ENCODE measurements at regions not wholly inside any gene's neighbourhood (a gene's known extent, or its start where the extent isn't known, plus 50 kb on each side); places are given as distances from the start of the nearest gene placed in this dataset.
A peak's percentile ranks its signal among the peaks of the same experiment; 100 is the strongest.

DNA sequence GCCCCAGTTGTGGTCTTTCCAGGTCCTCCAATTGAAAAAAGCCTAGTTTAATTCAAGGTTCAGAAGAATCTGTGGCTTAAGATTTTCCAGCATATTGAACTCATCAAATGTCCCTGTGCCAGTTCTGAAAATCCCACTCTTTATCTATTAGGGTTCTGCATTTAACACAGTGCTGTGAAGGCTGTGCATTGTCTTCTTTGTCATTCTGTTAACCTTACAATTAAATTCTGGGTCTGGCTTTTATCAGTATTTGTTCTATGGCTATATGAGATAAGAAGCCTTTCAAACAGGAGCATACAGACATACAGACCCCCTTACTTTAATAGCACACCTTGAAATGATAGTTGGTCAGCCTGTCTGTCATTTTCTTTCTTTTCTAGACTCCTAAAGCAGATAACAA lies 362.1 kb upstream of the DACH1 start:
- no peak for DNase-seq (ENCODE audit: low read depth)

DNA sequence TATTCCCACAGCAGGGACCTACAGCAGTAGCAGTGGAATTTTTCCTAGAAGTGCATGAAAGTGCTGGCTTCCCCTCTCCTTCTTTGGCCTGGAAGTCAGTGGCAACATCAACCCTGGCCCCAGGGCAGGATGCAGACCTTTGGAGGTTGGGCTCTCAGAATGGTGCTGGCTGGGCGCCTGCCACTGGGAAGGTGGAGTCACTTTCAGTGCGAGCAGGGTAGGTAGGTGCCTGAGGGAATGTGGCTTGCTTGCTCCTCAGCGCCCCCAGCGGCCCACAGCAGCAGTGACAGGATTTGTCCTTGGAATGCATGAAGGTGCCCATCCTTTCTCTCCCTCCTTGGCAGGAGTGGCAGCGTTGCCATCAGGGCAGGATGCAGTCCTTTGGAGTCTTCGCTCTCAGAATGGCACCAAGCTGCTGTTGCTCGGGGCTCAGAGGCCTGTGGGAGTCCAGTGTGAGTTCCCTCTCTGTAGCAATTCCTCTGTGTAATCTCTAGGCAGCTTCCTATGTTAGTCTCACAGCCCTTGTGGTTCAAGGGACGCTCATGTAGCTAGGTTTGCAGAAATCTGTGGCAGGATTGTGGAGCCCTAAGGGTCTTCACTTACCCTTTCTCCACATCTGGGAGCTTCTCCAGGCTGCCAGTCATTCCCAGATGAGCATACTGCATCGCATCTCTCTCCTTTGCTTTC lies 354.4 kb upstream of the DACH1 start:
- no peak for DNase-seq (ENCODE audit: low read depth)

DNA sequence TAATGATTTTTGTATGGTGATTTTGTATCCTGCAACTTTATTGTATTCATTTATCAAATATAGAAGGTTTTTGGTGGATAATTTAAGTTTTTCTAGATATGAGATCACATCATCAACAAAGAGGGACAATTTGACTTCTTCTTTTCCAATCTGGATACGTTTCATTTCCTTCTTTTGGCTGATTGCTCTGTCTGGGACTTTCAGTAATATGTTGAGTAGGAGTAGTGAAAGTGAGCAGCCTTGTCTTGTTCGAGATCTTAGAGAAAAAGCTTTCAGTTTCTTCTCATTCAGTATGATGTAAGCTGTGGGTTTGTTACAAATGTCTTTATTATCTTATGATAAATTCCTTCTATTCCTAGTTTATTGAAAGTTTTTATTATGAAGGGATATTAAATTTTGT lies 352.0 kb upstream of the DACH1 start:
- no peak for DNase-seq (ENCODE audit: low read depth)

DNA sequence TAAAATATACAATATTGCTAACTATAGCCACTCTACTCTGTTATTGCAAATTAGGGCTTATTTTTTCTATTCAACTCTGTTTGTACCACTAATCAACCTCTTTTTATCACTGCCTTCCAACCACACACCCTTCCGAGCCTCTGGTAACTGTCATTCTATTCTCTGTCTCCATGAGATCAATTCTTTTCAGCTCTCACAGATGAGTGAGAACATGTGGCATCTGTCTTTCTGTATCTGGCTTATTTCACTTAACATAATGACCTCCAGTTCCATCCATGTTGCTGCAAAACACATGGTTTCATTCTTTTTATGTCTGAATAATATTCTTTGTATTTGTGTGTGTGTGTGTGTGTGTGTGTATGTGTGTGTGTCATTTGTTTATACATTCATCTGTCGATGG lies 350.1 kb upstream of the DACH1 start:
- DNase-seq (ENCODE audit: low read depth), result no peak

DNA sequence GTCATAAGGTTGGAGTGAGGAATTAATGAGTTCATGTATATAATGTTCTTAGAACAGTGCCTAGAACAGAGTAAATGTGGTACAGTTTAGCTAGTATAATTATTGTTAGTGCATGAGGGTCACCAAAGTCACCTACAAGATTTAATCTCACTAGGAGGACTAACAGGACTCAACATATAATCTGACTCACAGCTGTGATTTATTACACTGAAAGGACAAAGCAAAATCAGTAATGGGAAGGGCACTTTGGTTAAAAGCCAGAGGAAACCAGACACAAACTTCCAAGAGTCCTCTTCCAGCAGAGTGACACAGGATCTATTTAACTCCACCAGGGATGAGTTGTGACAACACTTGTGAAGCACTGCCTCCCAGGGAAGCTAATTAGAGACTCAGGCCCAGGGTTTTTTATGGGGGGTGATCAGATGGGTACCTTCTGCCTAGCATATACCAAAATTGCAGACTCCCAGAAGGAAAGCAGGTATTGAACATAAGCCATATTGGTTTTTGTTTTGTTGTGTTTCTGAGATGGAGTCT lies 341.2 kb upstream of the DACH1 start:
- no peak for DNase-seq (ENCODE audit: low read depth)

DNA sequence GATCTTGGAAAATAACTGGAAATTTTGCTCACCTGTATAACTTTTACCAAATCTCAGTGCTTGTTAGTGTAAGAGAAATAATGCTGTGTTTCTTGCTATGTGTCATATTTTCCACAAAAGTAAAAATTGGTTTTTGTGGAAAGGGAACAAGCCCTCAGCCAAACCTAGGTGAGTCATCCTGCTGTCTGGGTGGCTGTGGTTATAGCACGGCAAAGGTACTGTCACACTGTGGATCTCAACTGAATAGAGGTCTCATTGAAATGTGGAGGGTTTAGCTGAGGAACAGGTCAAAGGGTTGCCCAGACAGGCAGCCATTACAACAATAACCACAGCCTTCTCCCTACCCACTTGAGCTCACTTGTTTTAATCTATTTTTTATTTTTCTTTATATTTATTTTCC lies 338.8 kb upstream of the DACH1 start:
- peak; percentile 8 for DNase-seq (ENCODE audit: low read depth)

DNA sequence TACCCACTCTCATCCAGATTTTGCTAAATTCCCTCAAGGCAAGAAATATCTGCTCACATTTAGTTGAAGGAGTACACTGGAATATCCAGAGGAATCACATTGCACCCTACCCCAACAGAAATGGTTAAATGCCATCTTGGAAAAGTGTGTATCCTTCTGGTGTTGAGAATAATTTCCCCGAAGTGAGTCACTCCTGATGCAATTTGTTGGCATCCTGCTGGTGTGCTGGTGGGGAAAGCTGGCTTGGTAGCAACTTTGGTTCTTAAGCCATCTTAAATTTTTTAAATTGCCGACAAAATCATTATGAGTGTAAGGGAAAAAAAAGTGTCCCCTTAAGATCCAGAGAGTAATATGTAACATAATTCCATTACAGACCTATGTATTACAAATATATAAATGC lies 337.3 kb upstream of the DACH1 start:
- DNase-seq (ENCODE audit: low read depth), result peak; percentile 44

DNA sequence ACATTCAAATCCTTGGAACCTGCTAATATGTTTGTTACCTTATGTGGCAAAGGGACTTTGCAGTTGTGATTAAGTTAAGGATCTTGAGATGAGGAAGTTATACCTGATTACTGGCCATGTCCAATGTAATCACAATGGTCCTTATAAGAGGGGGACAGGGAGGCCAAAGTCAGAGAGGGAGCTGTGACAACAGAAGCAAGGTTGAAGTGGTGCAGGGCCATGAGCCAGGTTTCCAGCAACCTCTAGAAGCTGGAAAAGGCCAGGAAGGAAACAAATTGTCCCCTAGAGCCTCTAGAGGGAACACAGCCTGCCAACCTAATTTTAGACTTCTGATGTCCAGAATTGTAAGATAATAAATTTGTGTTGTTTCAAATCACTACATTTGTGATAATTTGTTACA lies 334.7 kb upstream of the DACH1 start:
- no peak for DNase-seq (ENCODE audit: low read depth)

DNA sequence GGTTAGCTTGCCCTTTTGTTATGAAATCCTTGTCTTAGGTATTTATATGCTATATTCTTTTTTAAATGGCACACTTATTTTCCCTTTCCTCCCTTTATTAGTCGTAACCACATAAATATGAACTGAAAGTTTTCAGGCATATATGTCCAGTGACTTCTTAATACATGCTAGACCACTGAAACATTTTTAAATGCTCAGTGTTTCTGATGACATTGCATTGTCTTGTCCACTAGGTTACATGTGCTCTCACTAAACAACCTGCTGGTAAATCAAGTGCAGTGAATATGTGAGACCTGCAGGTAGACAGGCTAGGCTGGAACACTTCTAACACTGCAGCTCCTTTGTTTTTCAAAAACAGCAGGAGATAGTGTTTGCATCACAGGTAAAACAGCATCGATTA lies 332.6 kb upstream of the DACH1 start:
- no peak for DNase-seq (ENCODE audit: low read depth)

DNA sequence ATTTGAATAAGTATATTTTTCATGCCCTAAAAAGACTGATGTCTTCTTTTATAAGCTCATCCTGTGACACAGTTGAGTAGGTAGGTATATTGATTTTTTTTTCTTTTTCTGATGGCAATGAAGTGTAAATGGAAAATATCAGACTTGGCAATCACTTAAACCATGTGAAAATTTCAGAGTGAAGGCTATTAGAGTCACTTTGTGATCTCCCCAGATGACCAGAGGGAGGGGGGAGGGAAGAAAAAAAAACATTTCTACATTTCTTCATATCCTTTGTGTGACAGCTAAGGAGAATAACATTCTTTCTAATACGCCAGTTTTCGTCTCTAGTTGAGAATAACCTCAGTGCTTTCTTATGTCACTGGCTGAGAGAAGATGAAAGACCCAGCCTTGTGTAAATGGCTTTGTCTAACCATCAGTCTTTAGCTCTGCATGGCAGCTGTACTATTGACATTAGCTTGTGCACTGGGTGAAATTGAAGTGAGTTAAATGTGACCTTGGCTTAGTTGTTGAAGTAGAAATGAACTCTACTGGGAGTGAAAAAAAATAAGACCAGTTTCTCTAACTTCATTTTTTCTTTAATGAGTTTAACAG lies 332.1 kb upstream of the DACH1 start:
- DNase-seq (ENCODE audit: low read depth), result no peak

DNA sequence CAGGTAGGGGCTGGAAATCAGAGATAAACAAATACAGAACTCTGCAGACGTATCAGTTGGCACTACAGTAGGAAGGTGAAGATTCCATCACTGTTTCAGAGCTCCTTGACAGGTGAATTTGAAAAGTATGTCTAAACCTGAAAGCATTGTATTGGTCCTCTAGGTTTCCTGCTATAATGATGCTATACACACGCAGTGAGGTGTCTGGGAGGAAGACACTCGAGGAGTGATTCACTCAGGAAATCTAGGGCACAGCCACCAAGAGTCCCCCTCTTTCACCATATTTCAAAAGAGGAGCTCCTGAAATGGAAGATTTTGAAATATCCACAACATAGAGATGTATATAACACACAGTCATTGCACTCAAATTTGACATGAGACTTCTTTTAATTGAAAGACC lies 331.0 kb upstream of the DACH1 start:
- no peak for DNase-seq (ENCODE audit: low read depth)

DNA sequence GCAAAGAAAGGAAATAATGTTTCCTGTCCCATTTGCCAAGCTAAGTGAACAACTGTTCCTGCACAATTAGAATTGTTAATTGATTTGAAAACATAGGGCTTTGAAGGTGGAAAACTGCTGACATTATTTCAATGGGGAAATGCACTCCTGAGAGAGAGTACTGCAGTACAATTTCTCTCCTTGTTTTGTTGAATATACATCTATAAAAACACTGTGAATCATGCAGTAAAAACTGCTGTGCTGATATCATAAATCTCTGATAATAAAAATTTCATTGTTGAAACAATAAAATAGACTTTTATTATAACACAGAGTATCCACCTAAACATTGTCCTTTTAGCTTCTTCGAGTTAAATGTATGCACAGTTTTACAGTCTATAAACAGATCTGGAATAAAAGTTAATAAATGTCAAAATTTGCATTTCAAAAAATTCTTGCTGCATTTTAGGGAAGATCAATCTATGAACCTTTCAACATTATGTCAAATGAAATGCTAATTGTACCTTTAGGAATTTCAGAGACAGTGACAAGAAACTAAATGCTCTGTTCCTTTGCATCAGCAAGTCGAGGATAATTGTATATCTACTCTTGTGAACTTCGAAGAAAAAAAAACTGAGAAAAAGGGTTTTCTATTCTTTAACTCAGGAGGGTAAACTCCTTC lies 328.2 kb upstream of the DACH1 start:
- no peak for DNase-seq (ENCODE audit: low read depth)

DNA sequence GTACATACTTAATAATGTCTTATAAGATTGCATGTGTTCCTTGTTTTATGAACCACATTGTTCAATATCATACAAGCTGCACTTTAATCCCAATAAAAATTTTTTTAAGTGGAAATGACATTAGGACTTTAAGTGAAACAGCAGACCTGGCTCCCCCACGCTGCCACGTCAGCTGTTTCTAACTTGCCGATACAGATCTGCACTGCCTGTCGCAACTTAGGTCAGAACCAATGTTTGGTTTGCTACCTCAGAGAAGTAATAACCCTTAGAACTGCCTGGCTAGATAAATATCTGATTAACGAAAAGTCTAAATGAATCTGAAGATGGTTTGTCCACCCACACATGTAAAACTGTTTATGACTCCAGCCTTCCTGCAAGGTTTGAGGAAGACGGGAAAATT lies 327.5 kb upstream of the DACH1 start:
- no peak for DNase-seq (ENCODE audit: low read depth)

DNA sequence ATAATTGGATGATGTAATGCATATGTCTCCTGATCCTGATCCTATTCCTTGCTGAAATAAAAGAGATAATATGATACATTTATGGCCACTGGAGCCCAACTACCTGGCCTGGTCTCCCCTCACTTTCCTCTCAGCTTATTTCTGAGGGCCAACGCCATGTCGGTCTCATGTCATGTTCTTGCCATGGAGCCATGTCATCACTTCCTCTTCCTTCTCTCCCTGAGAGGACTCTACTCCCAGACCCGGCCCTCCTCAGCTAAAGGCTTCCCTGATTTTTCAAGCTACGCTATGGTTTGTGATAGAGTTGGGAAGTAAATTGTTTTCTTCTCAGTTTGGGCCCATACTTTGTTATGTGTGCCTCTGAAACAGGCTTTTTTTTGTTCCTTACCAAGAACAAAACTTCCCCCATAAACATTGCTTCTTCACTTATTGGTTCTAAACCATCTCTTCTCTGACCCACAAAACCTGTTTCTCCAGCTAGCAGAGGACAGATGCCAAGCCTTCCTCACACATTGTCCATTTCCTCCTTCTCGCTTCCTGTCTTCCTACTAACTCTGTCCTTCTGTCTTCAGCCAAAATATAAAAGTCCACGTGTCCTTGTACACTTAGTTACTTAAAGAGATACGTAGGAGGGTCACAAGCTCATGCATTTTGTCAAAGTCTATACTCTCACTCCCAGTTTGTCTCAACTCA lies 319.9 kb upstream of the DACH1 start:
- no peak for DNase-seq (ENCODE audit: low read depth)

DNA sequence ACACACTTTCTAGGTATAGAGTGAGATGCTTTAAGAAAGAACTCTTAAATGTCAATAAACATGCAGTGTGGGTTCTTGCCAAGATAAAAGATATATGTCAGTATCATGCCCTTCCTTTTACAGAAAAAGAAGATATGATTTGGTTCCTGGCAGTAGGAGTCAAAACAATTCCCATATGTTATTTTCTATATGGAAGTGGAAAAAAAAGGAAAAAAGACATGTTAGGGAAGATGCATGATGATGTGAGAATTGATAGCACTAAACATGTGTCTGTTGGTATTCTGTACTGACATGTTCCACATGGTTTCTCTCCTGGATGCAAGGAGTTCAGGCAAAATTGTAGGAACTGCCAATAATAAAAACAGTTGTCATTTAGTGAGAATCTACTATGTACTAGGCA lies 318.8 kb upstream of the DACH1 start:
- no peak for DNase-seq (ENCODE audit: low read depth)

DNA sequence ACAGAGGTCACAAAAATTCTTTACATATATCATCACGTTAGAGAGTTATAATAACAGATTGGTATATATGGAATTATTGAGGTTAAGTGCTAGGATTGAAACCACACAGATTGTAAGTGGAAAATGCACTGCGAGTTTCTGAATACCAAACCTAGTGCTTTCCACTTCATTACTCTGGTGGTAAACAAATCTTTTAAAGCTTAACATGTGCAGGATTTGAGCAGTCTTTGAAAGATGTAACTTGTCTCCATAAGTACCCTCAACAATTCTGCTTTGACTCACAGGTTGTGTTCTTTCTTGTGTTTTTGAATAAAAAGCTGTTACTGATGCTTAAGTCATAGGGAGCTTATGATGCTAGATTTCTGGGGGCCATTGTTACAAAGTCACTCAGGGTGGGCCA lies 314.7 kb upstream of the DACH1 start:
- DNase-seq (ENCODE audit: low read depth), result no peak

DNA sequence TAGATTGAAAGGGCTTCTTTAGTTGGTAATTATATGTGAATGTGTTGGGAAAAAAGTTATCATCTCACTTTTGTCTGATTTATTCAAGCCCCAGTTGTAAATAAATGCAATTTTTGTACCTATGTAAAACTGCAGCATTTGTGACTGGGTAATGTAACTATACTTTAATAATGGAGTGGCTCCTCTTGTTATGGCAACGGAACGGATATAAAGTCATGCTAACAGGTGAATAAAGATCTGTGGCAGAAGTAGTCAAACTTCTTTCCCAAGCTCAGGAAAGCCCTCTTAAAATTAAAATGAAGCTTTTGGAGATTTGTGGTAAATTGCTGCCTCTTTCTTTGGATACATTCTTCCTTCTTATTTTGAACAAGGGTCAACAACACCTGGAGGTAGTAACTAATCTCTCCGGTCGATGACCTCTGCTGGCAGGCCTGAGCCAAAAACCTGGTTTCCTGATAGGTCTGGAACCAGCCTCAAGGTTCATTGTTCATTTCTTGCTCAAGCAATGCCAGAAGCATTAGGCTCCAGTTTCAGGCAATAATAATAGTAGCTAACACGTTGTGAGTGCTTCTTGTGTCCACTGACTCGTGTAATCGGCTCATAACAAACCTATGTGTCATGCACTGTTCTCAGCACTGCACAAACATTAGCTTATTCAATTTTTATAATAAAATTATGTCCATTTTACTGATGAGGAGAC lies 313.4 kb upstream of the DACH1 start:
- DNase-seq (ENCODE audit: low read depth), result no peak

DNA sequence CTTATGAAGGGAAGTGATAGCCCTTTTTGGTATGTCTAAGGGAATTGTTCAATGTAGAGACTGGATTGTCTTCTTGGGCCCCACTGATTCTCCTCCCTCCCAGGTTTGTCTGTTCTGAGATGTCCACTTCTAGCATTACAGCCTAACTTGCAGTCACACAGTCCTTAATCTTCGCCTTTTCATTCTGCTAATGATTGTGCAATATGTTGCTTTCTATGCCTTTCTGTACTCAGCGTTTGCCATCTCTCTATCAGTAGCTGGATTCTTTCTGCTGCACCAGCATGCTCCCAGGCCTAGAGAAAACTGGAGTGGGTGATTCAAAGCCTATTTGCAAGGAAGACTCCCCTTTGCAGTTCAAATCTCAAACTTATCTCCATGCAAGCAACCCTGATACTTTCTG lies 307.5 kb upstream of the DACH1 start:
- DNase-seq (ENCODE audit: low read depth), result no peak

DNA sequence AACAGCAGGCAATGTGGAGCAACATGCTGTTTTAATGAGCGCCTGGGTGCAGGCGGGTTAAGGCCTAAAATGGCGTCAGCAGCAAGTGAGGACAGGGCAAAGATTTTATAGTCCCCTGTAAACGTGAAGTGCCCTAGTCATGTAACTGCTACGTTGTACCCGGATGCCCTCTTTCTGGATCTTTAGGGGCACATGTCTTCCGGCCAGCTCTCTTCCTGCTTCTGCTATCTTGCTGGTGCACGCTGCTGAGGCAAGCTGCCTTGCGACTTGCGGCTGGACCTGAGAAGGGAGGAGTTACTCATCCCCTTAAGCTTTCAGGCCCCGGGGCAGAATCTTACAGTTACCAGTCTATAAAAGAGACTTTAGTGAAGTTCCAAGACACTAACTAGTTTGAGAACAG lies 303.6 kb upstream of the DACH1 start:
- DNase-seq (ENCODE audit: low read depth), result no peak

DNA sequence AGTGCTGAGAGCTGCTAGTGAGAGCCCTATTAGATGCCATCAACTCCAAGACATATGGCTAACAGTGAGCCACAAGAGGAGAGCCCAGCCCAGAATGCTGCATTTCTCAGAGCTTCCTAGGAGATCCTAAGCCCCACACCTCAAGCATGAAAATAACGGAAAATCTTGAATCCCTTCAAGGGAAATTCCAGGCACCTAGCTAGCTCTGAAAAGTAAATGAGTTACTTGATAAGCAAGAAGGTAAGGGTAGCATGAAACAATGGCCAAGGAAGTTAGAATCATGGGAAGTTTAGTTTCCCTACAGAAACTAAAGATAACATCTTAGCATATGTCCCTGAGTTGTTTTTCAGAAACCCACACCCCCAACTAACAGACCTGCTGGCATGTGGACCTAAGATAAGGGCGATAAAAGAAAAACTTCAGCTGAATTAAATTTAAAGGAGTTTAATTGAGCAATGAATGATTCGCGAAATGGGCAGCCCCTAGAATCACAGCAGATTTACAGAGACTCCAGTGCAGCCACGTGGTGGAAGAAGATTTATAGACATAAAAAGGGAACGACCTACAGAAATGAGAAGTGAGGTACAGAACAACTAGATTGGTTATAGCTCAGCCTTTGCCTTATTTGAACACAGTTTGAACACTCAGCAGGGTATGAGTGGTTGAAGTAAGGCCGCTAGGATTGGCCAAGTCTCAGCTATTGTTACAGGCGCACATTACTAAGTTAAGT lies 301.3 kb upstream of the DACH1 start:
- no peak for DNase-seq (ENCODE audit: low read depth)

DNA sequence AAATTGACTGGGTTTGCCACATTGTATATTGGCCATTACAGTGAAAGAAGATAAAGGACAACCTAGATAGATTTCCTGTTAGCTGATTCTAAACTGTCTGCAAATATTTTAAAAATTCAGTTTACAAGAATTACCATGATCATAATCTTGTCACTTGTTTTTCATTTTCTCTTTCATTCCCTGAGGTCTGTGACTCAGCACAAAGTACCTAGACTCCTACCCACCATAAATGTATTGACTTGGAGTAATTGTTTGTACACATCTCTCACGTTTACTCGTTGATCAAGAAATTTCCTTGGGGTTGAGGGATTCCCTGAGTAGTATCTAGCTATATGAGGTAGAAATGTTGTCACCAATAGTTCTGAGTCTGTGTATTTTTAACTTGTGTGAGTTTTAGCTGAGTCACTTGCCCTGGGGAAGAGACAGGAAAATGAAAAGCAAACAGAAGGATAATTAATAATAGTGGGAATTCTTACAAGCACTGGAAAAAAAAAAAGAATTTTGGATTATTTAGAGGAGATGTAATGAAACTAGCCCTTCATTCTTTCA lies 299.2 kb upstream of the DACH1 start:
- DNase-seq (ENCODE audit: low read depth), result no peak

Measured in stromal cell of bone marrow (primary cell).